ENCODE measurements at regions not wholly inside any gene's neighbourhood (a gene's known extent, or its start where the extent isn't known, plus 50 kb on each side); places are given as distances from the start of the nearest gene placed in this dataset.

- no peak for DNase-seq (ENCODE audit: low read depth in 3 of 3, low spot score in 1 of 3)
These were observed 110.8 kb upstream of the C1QTNF9B start for GRCh38 chr13:24007979-24008620.

- DNase-seq (ENCODE audit: low read depth in 3 of 3, low spot score in 1 of 3): no peak
These were observed 111.4 kb upstream of the C1QTNF9B start for GRCh38 chr13:24008679-24009078.

GRCh38 chr13:24011266-24011665 lies 114.0 kb upstream of the C1QTNF9B start:
- no peak for DNase-seq (ENCODE audit: low read depth in 3 of 3, low spot score in 1 of 3)

GRCh38 chr13:24012648-24013047 lies 115.3 kb upstream of the C1QTNF9B start:
- no peak for DNase-seq (ENCODE audit: low read depth in 3 of 3, low spot score in 1 of 3)

- no peak for DNase-seq (ENCODE audit: low read depth in 3 of 3, low spot score in 1 of 3)
These were observed 115.9 kb upstream of the C1QTNF9B start for GRCh38 chr13:24013189-24013588.

- DNase-seq (ENCODE audit: low read depth in 3 of 3, low spot score in 1 of 3): no peak
These were observed 118.7 kb upstream of the C1QTNF9B start for GRCh38 chr13:24016046-24016445.

- no peak for DNase-seq (ENCODE audit: low read depth in 3 of 3, low spot score in 1 of 3)
These were observed 125.3 kb upstream of the C1QTNF9B start for GRCh38 chr13:24022568-24022967.

- DNase-seq (ENCODE audit: low read depth in 3 of 3, low spot score in 1 of 3): no peak
These were observed 125.8 kb upstream of the C1QTNF9B start for GRCh38 chr13:24023073-24023472.

GRCh38 chr13:24027494-24027893 lies 130.2 kb upstream of the C1QTNF9B start:
- no peak for DNase-seq (ENCODE audit: low read depth in 3 of 3, low spot score in 1 of 3)

GRCh38 chr13:24032252-24032651 lies 128.3 kb upstream of the SPATA13 start:
- DNase-seq (ENCODE audit: low read depth in 3 of 3, low spot score in 1 of 3): no peak

- no peak for DNase-seq (ENCODE audit: low read depth in 3 of 3, low spot score in 1 of 3)
These were observed 127.8 kb upstream of the SPATA13 start for GRCh38 chr13:24032674-24033073.

- no peak for DNase-seq (ENCODE audit: low read depth in 3 of 3, low spot score in 1 of 3)
These were observed 126.8 kb upstream of the SPATA13 start for GRCh38 chr13:24033527-24034302.

- no peak for DNase-seq (ENCODE audit: low read depth in 3 of 3, low spot score in 1 of 3)
These were observed 125.1 kb upstream of the SPATA13 start for GRCh38 chr13:24035411-24035810.

- DNase-seq (ENCODE audit: low read depth in 3 of 3, low spot score in 1 of 3): no peak
These were observed 124.4 kb upstream of the SPATA13 start for GRCh38 chr13:24036115-24036514.

GRCh38 chr13:24038405-24038804 lies 122.1 kb upstream of the SPATA13 start:
- no peak for DNase-seq (ENCODE audit: low read depth in 3 of 3, low spot score in 1 of 3)

GRCh38 chr13:24038841-24039330 lies 121.6 kb upstream of the SPATA13 start:
- no peak for DNase-seq (ENCODE audit: low read depth in 3 of 3, low spot score in 1 of 3)

- no peak for DNase-seq (ENCODE audit: low read depth in 3 of 3, low spot score in 1 of 3)
These were observed 120.7 kb upstream of the SPATA13 start for GRCh38 chr13:24039621-24040475.

GRCh38 chr13:24040835-24041234 lies 119.7 kb upstream of the SPATA13 start:
- no peak for DNase-seq (ENCODE audit: low read depth in 3 of 3, low spot score in 1 of 3)

GRCh38 chr13:24041651-24042225 lies 118.8 kb upstream of the SPATA13 start:
- no peak for DNase-seq (ENCODE audit: low read depth in 3 of 3, low spot score in 1 of 3)

- no peak for DNase-seq (ENCODE audit: low read depth in 3 of 3, low spot score in 1 of 3)
These were observed 117.6 kb upstream of the SPATA13 start for GRCh38 chr13:24042710-24043440.
